ENCODE measurements at regions not wholly inside any gene's neighbourhood (a gene's known extent, or its start where the extent isn't known, plus 50 kb on each side); places are given as distances from the start of the nearest gene placed in this dataset.
"Not testable (repeated sequence)": the region's sequence is repeated elsewhere in the genome, so short reads cannot be mapped to it uniquely, and the experiment has no call there.

- TF ChIP-seq CTCF (IDR thresholded peaks at IDR 0.05; ENCODE audit: control insufficient read depth, insufficient read depth, low read depth, low read length, missing control alignments), result no peak
- no peak for DNase-seq (ENCODE audit: low read depth)
- H3K4me3 ChIP-seq (ENCODE audit: control insufficient read depth, low read depth, low read length), result no peak overlapping the region
Observed at GRCh38 chr11:21775911-21776310, 417.0 kb upstream of the ANO5 start.

- DNase-seq (ENCODE audit: low read depth), result no peak
- no peak for TF ChIP-seq CTCF (IDR thresholded peaks at IDR 0.05; ENCODE audit: control insufficient read depth, insufficient read depth, low read depth, low read length, missing control alignments)
- H3K4me3 ChIP-seq (ENCODE audit: control insufficient read depth, low read depth, low read length), result no peak overlapping the region
Observed at GRCh38 chr11:21783954-21784353, 408.9 kb upstream of the ANO5 start.

GRCh38 chr11:21785351-21785750, 407.5 kb upstream of the ANO5 start:
- no peak for TF ChIP-seq CTCF (IDR thresholded peaks at IDR 0.05; ENCODE audit: control insufficient read depth, insufficient read depth, low read depth, low read length, missing control alignments)
- H3K4me3 ChIP-seq (ENCODE audit: control insufficient read depth, low read depth, low read length), result no peak overlapping the region
- DNase-seq (ENCODE audit: low read depth), result no peak

GRCh38 chr11:21794306-21794705, 398.6 kb upstream of the ANO5 start:
- no peak for TF ChIP-seq CTCF (IDR thresholded peaks at IDR 0.05; ENCODE audit: control insufficient read depth, insufficient read depth, low read depth, low read length, missing control alignments)
- DNase-seq (ENCODE audit: low read depth), result no peak
- H3K4me3 ChIP-seq (ENCODE audit: control insufficient read depth, low read depth, low read length), result no peak overlapping the region

- TF ChIP-seq CTCF (IDR thresholded peaks at IDR 0.05; ENCODE audit: control insufficient read depth, insufficient read depth, low read depth, low read length, missing control alignments), result no peak
- no peak overlapping the region for H3K4me3 ChIP-seq (ENCODE audit: control insufficient read depth, low read depth, low read length)
Observed at GRCh38 chr11:21798216-21798615, 394.7 kb upstream of the ANO5 start.

GRCh38 chr11:21804523-21804922, 388.4 kb upstream of the ANO5 start:
- DNase-seq (ENCODE audit: low read depth); H3K4me3 ChIP-seq (ENCODE audit: control insufficient read depth, low read depth, low read length): not testable (repeated sequence)

More at GRCh38 chr11:21798216-21798615, 394.7 kb upstream of the ANO5 start:
- DNase-seq (ENCODE audit: low read depth), result no peak

GRCh38 chr11:21806508-21806907, 386.4 kb upstream of the ANO5 start:
- no peak for TF ChIP-seq CTCF (IDR thresholded peaks at IDR 0.05; ENCODE audit: control insufficient read depth, insufficient read depth, low read depth, low read length, missing control alignments)
- H3K4me3 ChIP-seq (ENCODE audit: control insufficient read depth, low read depth, low read length), result no peak overlapping the region
- no peak for DNase-seq (ENCODE audit: low read depth)
